MM.1S (cell line): ENCODE measurements at regions not wholly inside any gene's neighbourhood (a gene's known extent, or its start where the extent isn't known, plus 50 kb on each side); places are given as distances from the start of the nearest gene placed in this dataset.

Experiments
- CTCF ChIP-seq: fragments of 300-600 bp; sonication (generic); IDR thresholded peaks from 2 replicates; pipeline ENCODE4 v1.5.1; 2016; ENCODE audit warnings: antibody characterized with exemption, low read length, mixed read lengths
- EZH2 ChIP-seq: fragments of 300-600 bp; sonication (generic); optimal IDR thresholded peaks from 2 replicates; pipeline ENCODE3; 2017; ENCODE audit warnings: low read depth, mild to moderate bottlenecking, antibody characterized with exemption, low read length, mixed read lengths
- EZH2phosphoT487 ChIP-seq: fragments of 300-600 bp; sonication (generic); IDR thresholded peaks from 2 replicates; pipeline ENCODE4 v1.6.1; 2018; ENCODE audit warnings: antibody characterized with exemption, low read length

- no peak for TF ChIP-seq CTCF
- no peak for TF ChIP-seq EZH2
- TF ChIP-seq EZH2phosphoT487, result no peak
Observed at GRCh38 chr3:193793123-193793522, 200.1 kb downstream of the OPA1 start.
